D721Med (cell line): ENCODE measurements at regions not wholly inside any gene's neighbourhood (a gene's known extent, or its start where the extent isn't known, plus 50 kb on each side); places are given as distances from the start of the nearest gene placed in this dataset.

Experiments used
- DNase-seq: peaks from one replicate; pipeline ENCODE4 v3.0.0; 2011; ENCODE audit warnings: low spot score; ENCODE audit not compliant: insufficient read length
- FAIRE-seq: peaks from 2 replicates; lab custom pipeline; 2011; peaks lifted over from hg19 to GRCh38; lab: Jason Lieb, UNC
- CTCF ChIP-seq: IDR thresholded peaks from 2 replicates; pipeline ENCODE4 v1.5.1; 2012; ENCODE audit warnings: mild to moderate bottlenecking, control low read depth; ENCODE audit not compliant: insufficient read depth; ENCODE audit errors: missing control alignments

DNA sequence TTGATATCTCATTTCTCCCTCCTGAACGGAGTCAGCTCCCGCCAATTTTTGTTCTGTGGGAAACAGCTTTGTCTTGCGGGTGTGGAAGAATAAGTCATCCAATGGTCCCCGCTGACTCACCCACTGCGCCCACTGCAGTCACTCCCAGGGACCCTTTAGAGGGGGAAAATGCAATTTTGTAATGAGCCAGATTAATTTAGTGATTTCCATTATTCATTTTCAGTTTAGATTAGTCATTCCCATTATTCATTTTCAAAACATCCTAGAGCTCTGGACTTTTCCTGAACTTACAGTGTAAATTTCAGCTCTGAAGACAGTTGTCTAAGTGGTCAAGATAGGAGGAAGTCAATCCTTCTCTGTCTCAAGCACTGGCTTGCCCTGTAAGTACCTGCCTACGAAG is 154.9 kb upstream of the TMEM72 start:
- no peak for FAIRE-seq
- DNase-seq: no peak

DNA sequence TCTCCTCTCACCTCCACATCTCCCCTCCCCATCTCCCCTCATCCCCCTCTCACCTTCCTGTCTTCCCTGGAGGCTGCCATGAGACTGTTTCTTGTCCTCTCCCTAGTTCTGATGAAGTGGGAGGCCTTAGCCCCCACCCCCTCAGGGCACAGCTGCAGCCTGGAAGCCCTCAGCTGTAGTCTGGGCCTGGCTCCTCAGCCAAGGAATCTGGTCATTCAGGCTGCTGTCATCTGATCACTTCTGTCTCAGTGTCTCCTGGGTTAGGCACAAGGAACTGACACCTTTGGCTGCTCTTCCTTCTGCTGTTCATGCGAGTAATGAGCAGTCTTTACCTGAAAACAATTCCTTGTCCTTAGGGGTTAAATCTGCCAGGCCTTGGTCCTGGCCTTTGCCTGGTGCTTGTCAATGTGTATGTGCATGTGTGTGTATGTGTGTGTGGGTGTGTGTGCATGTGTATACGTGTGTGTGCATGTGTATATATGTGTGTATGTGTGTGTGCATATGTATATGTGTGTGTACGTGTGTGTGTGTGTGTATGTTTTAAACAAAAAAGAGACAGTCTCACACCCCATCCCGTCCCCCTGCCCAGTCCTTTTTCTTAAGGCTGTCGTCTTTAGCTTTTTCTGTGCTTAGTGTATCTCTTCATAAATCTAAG is 153.5 kb upstream of the TMEM72 start:
- FAIRE-seq (no peak), DNase-seq (no peak)

More for the DNA sequence above, 154.9 kb upstream of the TMEM72 start:
- TF ChIP-seq CTCF: no peak

GRCh38 chr10:44759122-44759521 is 152.0 kb upstream of the TMEM72 start:
- TF ChIP-seq CTCF: no peak
- FAIRE-seq: no peak

More for the DNA sequence above, 153.5 kb upstream of the TMEM72 start:
- no peak for TF ChIP-seq CTCF

DNA sequence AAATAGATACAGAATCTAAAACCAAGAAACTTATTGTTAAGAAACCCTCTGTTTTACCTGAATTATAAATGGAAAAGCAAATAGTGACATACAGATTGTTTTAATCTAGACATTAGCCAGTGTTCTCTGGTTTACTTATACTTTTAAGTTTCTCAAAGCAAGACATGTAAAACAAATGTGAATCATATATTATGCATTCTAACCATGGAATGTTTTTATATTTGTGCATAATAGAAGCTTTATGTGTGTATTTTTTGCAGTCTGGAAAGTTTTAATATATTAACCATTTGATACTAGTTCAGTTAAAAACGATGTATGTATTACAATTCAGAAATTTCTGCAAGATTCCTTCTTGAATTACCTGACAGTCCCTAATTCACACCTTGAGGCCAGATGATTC is 150.6 kb upstream of the TMEM72 start:
- DNase-seq (no peak), FAIRE-seq (no peak)
- TF ChIP-seq CTCF: no peak

More at GRCh38 chr10:44759122-44759521, 152.0 kb upstream of the TMEM72 start:
- DNase-seq: no peak

- no peak for TF ChIP-seq CTCF
- no peak for FAIRE-seq
- DNase-seq: no peak
These were observed 150.1 kb upstream of the TMEM72 start for GRCh38 chr10:44761076-44761475.

DNA sequence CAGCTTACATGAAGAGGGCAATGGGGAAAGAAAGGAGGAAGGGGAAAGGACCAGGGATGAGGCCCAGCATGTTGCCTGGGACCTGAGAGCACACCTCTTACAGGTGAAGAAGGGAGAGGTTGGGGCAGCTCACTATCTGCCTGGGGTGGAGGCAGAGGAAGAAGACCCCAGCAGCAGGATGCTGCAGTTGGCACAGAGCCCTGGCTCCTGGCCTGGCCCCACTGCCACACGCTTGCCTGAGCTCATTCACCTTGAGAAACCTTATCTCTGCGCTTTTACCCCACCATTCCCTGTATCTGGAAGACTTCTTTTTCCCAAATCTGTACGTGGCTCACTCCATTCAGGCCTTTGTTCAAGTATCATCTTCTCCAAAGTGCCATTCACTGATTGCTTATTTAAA is 147.8 kb upstream of the TMEM72 start:
- no peak for TF ChIP-seq CTCF
- DNase-seq (no peak), FAIRE-seq (no peak)

GRCh38 chr10:44765299-44765698 is 145.8 kb upstream of the TMEM72 start:
- FAIRE-seq (no peak), DNase-seq (no peak)
- no peak for TF ChIP-seq CTCF
